HepG2 (cell line): ENCODE measurements at regions not wholly inside any gene's neighbourhood (a gene's known extent, or its start where the extent isn't known, plus 50 kb on each side); places are given as distances from the start of the nearest gene placed in this dataset.

Experiments used
- ATAC-seq: fragments of 200-7000 bp; cut with Tn5 transposase; 3 replicates; pipeline ENCODE4 v1.9.1; 2020; ENCODE audit warnings: mild to moderate bottlenecking, moderate library complexity
- BruUV-seq: library from RNA; stranded (reverse); fragments of 400-500 nt; replicated peaks from 2 replicates; lab custom pipeline; 2021; lab: Mats Ljungman, UMichigan
- CTCF ChIA-PET: fragments of 300-600 bp; formaldehyde crosslinking; extraction: SDS; loops from one replicate; lab custom pipeline; 2021; ENCODE audit warnings: low total read pairs, inconsistent platforms, low intra/inter-chr PET ratio; lab: Yijun Ruan, JAX
- POLR2A ChIA-PET: fragments of 350-600 bp; sonication (Branson Sonifier 250); formaldehyde crosslinking; loops from one replicate; lab custom pipeline; 2020; ENCODE audit warnings: antibody characterized with exemption, inconsistent platforms; lab: Yijun Ruan, JAX
- DNase-seq: peaks from one replicate; pipeline ENCODE4 v3.0.0-alpha.2; 2015; ENCODE audit warnings: low spot score
- FAIRE-seq: peaks from 3 replicates; lab custom pipeline; 2011; peaks lifted over from hg19 to GRCh38; lab: Jason Lieb, UNC
- H2AFZ ChIP-seq: one replicate; pipeline ENCODE4 v1.6.1; 2011; ENCODE audit warnings: low read length, inconsistent platforms
- H3K27ac ChIP-seq: fragments of 300-600 bp; 3 replicates; pipeline ENCODE4 v1.8.0; 2011; ENCODE audit warnings: mixed run types, mild to moderate bottlenecking, mixed read lengths, low read length, inconsistent platforms; ENCODE audit not compliant: insufficient read depth; ENCODE audit errors: extremely low read length
- H3K27me3 ChIP-seq, 2 experiments: fragments of 200-600 bp in 1 of 2; 2 replicates in 1 of 2; 3 replicates in 1 of 2; pipeline versions ENCODE4 v1.6.0 to v1.8.0; 2011; ENCODE audit warnings: low read length in 2 of 2, mild to moderate bottlenecking in 2 of 2, moderate library complexity in 2 of 2, inconsistent platforms in 1 of 2; ENCODE audit not compliant: insufficient read depth in 2 of 2, control insufficient read depth in 1 of 2
- H3K36me3 ChIP-seq, 2 experiments: fragments of 200-600 bp in 1 of 2; replicated peaks in 1 of 2; 2 replicates in 1 of 2; 3 replicates in 1 of 2; pipeline versions ENCODE4 v1.5.1 to v1.8.0; 2011; ENCODE audit warnings: low read length in 2 of 2, inconsistent platforms in 1 of 2; ENCODE audit not compliant: insufficient read depth in 2 of 2, control insufficient read depth in 1 of 2
- H3K4me1 ChIP-seq: 2 replicates; pipeline ENCODE4 v1.5.1; 2012; ENCODE audit warnings: low read length, inconsistent platforms; ENCODE audit not compliant: insufficient read depth
- H3K4me2 ChIP-seq: 2 replicates; pipeline ENCODE4 v1.6.0; 2011; ENCODE audit warnings: low read depth, low read length, inconsistent platforms
- H3K4me3 ChIP-seq, 3 experiments: fragments of 200-600 bp in 1 of 3; sonication (generic), shearing (Covaris generic) in 1 of 3; replicated peaks in 1 of 3; 2 replicates each; pipeline ENCODE4 v1.5.1; 2011 to 2016; ENCODE audit warnings: low read length in 3 of 3, inconsistent platforms in 2 of 3, low read depth in 2 of 3, mild to moderate bottlenecking in 2 of 3, control low read depth in 1 of 3, mixed read lengths in 1 of 3; ENCODE audit not compliant: insufficient read depth in 1 of 3
- H3K79me2 ChIP-seq: one replicate; pipeline ENCODE4 v1.6.1; 2011; ENCODE audit warnings: low read length, inconsistent platforms; ENCODE audit not compliant: insufficient read depth
- H3K9ac ChIP-seq: 2 replicates; pipeline ENCODE4 v1.6.0; 2011; ENCODE audit warnings: mild to moderate bottlenecking, low read depth, low read length, inconsistent platforms; ENCODE audit not compliant: insufficient read depth
- H3K9me3 ChIP-seq: 2 replicates; pipeline ENCODE4 v1.5.1; 2012; ENCODE audit warnings: mild to moderate bottlenecking, low read length
- H4K20me1 ChIP-seq: 2 replicates; pipeline ENCODE4 v1.6.0; 2011; ENCODE audit warnings: inconsistent platforms, mild to moderate bottlenecking, low read length, moderate library complexity; ENCODE audit not compliant: insufficient read depth
- KDM3A ChIP-seq: IDR thresholded peaks from 2 replicates; pipeline ENCODE4 v1.6.1; 2018; ENCODE audit warnings: low read depth, missing compliant biosample characterization
- KLF9 ChIP-seq: IDR thresholded peaks from 2 replicates; pipeline ENCODE4 v1.6.1; 2016; ENCODE audit warnings: low read depth
- NCOA1 ChIP-seq: sonication (generic); formaldehyde crosslinking; IDR thresholded peaks from 2 replicates; pipeline ENCODE4 v1.9.0; 2021; ENCODE audit warnings: missing genetic modification reagents
- NFAT5 ChIP-seq: sonication (generic); formaldehyde crosslinking; IDR thresholded peaks from 2 replicates; pipeline ENCODE4 v1.4.0; 2020; ENCODE audit warnings: missing genetic modification reagents
- SAP130 ChIP-seq: IDR thresholded peaks from 2 replicates; pipeline ENCODE4 v1.6.1; 2016; ENCODE audit warnings: low read depth
- SMAD3 ChIP-seq: sonication (generic); formaldehyde crosslinking; IDR thresholded peaks from 2 replicates; pipeline ENCODE4 v1.4.0; 2020; ENCODE audit warnings: missing genetic modification reagents
- SMC3 ChIP-seq: IDR thresholded peaks from 2 replicates; pipeline ENCODE4 v1.6.1; 2011; ENCODE audit warnings: low read length, improper control_type of control experiment
- SP4 ChIP-seq: sonication (generic); formaldehyde crosslinking; IDR thresholded peaks from 2 replicates; pipeline ENCODE4 v1.8.1; 2023; ENCODE audit warnings: mild to moderate bottlenecking, missing genetic modification reagents
- TMF1 ChIP-seq: sonication (generic); formaldehyde crosslinking; IDR thresholded peaks from 2 replicates; pipeline ENCODE4 v1.8.1; 2022; ENCODE audit warnings: low read depth, missing genetic modification reagents
- ZBTB10 ChIP-seq: sonication (generic); formaldehyde crosslinking; IDR thresholded peaks from 2 replicates; pipeline ENCODE4 v1.4.0; 2020; ENCODE audit warnings: missing genetic modification reagents, borderline replicate concordance
- ZBTB39 ChIP-seq: sonication (generic); formaldehyde crosslinking; IDR thresholded peaks from 2 replicates; pipeline ENCODE4 v1.5.0; 2020; ENCODE audit warnings: missing genetic modification reagents
- ZNF432 ChIP-seq: sonication (generic); formaldehyde crosslinking; IDR thresholded peaks from 2 replicates; pipeline ENCODE4 v1.5.0; 2020; ENCODE audit warnings: missing genetic modification reagents, mild to moderate bottlenecking, borderline replicate concordance
- ZNF766 ChIP-seq: sonication (generic); formaldehyde crosslinking; IDR thresholded peaks from 2 replicates; pipeline ENCODE4 v1.5.0; 2020; ENCODE audit warnings: missing genetic modification reagents, borderline replicate concordance
- ZNF878 ChIP-seq: sonication (generic); formaldehyde crosslinking; IDR thresholded peaks from 2 replicates; pipeline ENCODE4 v1.8.1; 2023; ENCODE audit warnings: mild to moderate bottlenecking, missing genetic modification reagents, moderate library complexity
- WGBS: methylation state at CpG from one replicate; pipeline ENCODE4 v1.1.6; 2017; ENCODE audit warnings: low lambda C conversion rate; 5-methylcytosine and 5-hydroxymethylcytosine counted together
- in situ Hi-C: cut with HindIII; loops from 2 replicates; pipeline ENCODE4 v1.10.0; 2017; ENCODE audit warnings: low pct_unique_long_range_greater_than_20kb; ENCODE audit not compliant: extremely low pct_ligation_motif_present
- intact Hi-C: fragments of 100-400 bp; cut with micrococcal nuclease; formaldehyde crosslinking; loops from one replicate; pipeline ENCODE4 v1.10.0; 2022; ENCODE audit not compliant: unreplicated experiment

DNA sequence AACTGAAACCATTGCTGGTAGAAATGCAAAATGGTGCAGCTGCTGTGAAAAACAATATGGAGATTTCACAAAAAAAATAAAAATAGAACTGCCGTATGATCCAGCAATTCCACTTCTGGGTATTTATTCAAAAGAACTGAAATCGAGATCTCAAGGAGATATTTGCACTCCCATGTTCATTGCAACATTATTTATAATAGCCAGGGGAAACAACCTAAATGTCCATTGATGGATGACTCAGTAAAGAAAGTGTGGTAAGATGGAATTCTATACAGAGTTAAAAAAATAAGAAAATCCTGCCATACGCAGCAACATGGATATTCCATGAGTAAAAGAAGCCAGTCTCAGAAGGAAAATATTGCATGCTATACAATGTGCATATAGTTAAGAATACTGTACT is 290.6 kb upstream of the GHITM start:
- Histone ChIP-seq H3K9ac (no peak overlapping the region), H2AFZ (no peak overlapping the region), H3K9me3 (no peaks in the 10 kb centered on the region)
- intact Hi-C loops: no loop called here
- TF ChIP-seq TMF1: no peak
- TF ChIP-seq NCOA1 (CRISPR knock-in tag): no peak
- no peak for TF ChIP-seq KDM3A (CRISPR knock-in tag)
- no peak for TF ChIP-seq ZNF878
- TF ChIP-seq ZBTB39 (CRISPR knock-in tag): no peak
- no peak for TF ChIP-seq SMC3
- TF ChIP-seq KLF9: no peak
- TF ChIP-seq NFAT5 (CRISPR knock-in tag): no peak
- no peak for TF ChIP-seq SP4
- no peak for TF ChIP-seq ZBTB10 (CRISPR knock-in tag)
- no peak for TF ChIP-seq SMAD3 (CRISPR knock-in tag)
- TF ChIP-seq ZNF432 (CRISPR knock-in tag): no peak
- no peak for TF ChIP-seq SAP130 (CRISPR knock-in tag)
- TF ChIP-seq ZNF766 (CRISPR knock-in tag): no peak
- TF ChIP-seq, all 625 proteins: peak for 0
- in situ Hi-C loops: no loop called here
- Histone ChIP-seq H3K4me3 (no peak overlapping the region), H3K36me3 (no peaks in the 10 kb centered on the region), H3K27me3 (no peaks in the 10 kb centered on the region), H3K4me2 (no peak overlapping the region), H4K20me1 (no peaks in the 10 kb centered on the region), H3K27ac (no peak overlapping the region), H3K4me1 (no peaks in the 10 kb centered on the region), H3K79me2 (no peaks in the 10 kb centered on the region)
- DNase-seq (no peak), ATAC-seq (no peak), FAIRE-seq (no peak)
- CTCF ChIA-PET: no interaction called here
- BruUV-seq: no TSS peak
- WGBS: 27% methylated on average over 3 of the region's 3 CpGs
- POLR2A ChIA-PET: no interaction called here
